ENCODE measurements at regions not wholly inside any gene's neighbourhood (a gene's known extent, or its start where the extent isn't known, plus 50 kb on each side); places are given as distances from the start of the nearest gene placed in this dataset.

GRCh38 chr17:63024716-63025115 is 58.7 kb downstream of the TANC2 start:
- no peak for TF ChIP-seq CTCF (conservative IDR thresholded peaks at IDR 0.05; ENCODE audit: low read depth in 2 of 2)
- TF ChIP-seq EZH2phosphoT487 (IDR thresholded peaks at IDR 0.05; ENCODE audit: unreplicated experiment), result no peak
- no peak for TF ChIP-seq POLR2AphosphoS5 (IDR thresholded peaks at IDR 0.05; ENCODE audit: low read depth)
- no peak for TF ChIP-seq STAT1 (IDR thresholded peaks at IDR 0.05; ENCODE audit: unreplicated experiment)
- TF ChIP-seq EZH2 (IDR thresholded peaks at IDR 0.05; ENCODE audit: low read depth, unreplicated experiment), result no peak
- no peak for TF ChIP-seq REST (IDR thresholded peaks at IDR 0.05; ENCODE audit: unreplicated experiment)
- TF ChIP-seq JUNB (IDR thresholded peaks at IDR 0.05; ENCODE audit: unreplicated experiment), result no peak
- TF ChIP-seq CREB1 (CRISPR knock-in tag; IDR thresholded peaks at IDR 0.05; ENCODE audit: low read depth), result no peak
